PC-3 (cell line): ENCODE measurements at regions not wholly inside any gene's neighbourhood (a gene's known extent, or its start where the extent isn't known, plus 50 kb on each side); places are given as distances from the start of the nearest gene placed in this dataset.

Experiments
- ATAC-seq: fragments of 200-7000 bp; cut with Tn5 transposase; 2 replicates; pipeline ENCODE4 v1.9.1; 2020; ENCODE audit warnings: mild to moderate bottlenecking, moderate library complexity
- BruUV-seq: library from RNA; stranded (reverse); fragments of 400-500 nt; replicated peaks from 2 replicates; lab custom pipeline; 2021; lab: Mats Ljungman, UMichigan
- CTCF ChIA-PET: fragments of 300-600 bp; sonication (Branson Sonifier 250); formaldehyde crosslinking; loops from one replicate; lab custom pipeline; 2022; ENCODE audit warnings: antibody characterized with exemption; lab: Charles Lee
- POLR2A ChIA-PET: fragments of 300-600 bp; sonication (Branson Sonifier 250); formaldehyde crosslinking; loops from one replicate; lab custom pipeline; 2022; ENCODE audit warnings: antibody characterized with exemption; ENCODE audit not compliant: unreplicated experiment; lab: Charles Lee
- DNase-seq: peaks from one replicate; pipeline ENCODE4 v3.0.0-alpha.2; 2015
- H2AFZ ChIP-seq: fragments of 300-600 bp; sonication (generic); 2 replicates; pipeline ENCODE4 v1.6.0; 2016; ENCODE audit warnings: antibody characterized with exemption, low read length
- H3F3A ChIP-seq: fragments of 300-600 bp; sonication (generic); one replicate; pipeline ENCODE4 v1.6.0; 2017; ENCODE audit warnings: antibody characterized with exemption, low read length, control low read depth, mild to moderate bottlenecking; ENCODE audit not compliant: unreplicated experiment
- H3K27ac ChIP-seq: fragments of 300-600 bp; sonication (generic); 2 replicates; pipeline ENCODE4 v1.5.1; 2016; ENCODE audit warnings: mild to moderate bottlenecking, low read length
- H3K27me3 ChIP-seq: fragments of 300-600 bp; sonication (generic); 2 replicates; pipeline ENCODE4 v1.6.1; 2016; ENCODE audit warnings: low read length, mixed read lengths
- H3K36me3 ChIP-seq: fragments of 300-600 bp; sonication (generic); 2 replicates; pipeline ENCODE4 v1.6.1; 2016; ENCODE audit warnings: low read depth, mixed run types, low read length, mixed read lengths
- H3K4me1 ChIP-seq: fragments of 300-600 bp; sonication (generic); 2 replicates; pipeline ENCODE4 v1.5.1; 2016; ENCODE audit warnings: low read length; ENCODE audit not compliant: insufficient read depth
- H3K4me2 ChIP-seq: fragments of 300-600 bp; sonication (generic); 2 replicates; pipeline ENCODE4 v1.6.0; 2016; ENCODE audit warnings: low read length
- H3K4me3 ChIP-seq: fragments of 300-600 bp; sonication (generic); 2 replicates; pipeline ENCODE4 v1.5.1; 2016; ENCODE audit warnings: mild to moderate bottlenecking, low read length, mixed read lengths
- H3K79me2 ChIP-seq: fragments of 300-600 bp; sonication (generic); 2 replicates; pipeline ENCODE4 v1.6.1; 2017; ENCODE audit warnings: low read length, mixed read lengths
- H3K9ac ChIP-seq: fragments of 300-600 bp; sonication (generic); 2 replicates; pipeline ENCODE4 v1.6.0; 2016; ENCODE audit warnings: mild to moderate bottlenecking, low read length
- H3K9me2 ChIP-seq: fragments of 300-600 bp; sonication (generic); replicated peaks from 2 replicates; pipeline ENCODE4 v1.6.1; 2016; ENCODE audit warnings: mixed run types, low read length, mixed read lengths
- H3K9me3 ChIP-seq: fragments of 300-600 bp; sonication (generic); 2 replicates; pipeline ENCODE4 v1.6.1; 2016; ENCODE audit warnings: low read length, mixed read lengths
- H4K20me1 ChIP-seq: fragments of 300-600 bp; sonication (generic); 2 replicates; pipeline ENCODE4 v1.6.1; 2016; ENCODE audit warnings: low read length, mixed read lengths
- CTCF ChIP-seq: fragments of 300-600 bp; sonication (generic); conservative IDR thresholded peaks from 2 replicates; pipeline ENCODE4 v1.5.1; 2017; ENCODE audit warnings: antibody characterized with exemption, low read depth, mild to moderate bottlenecking, low read length
- EZH2 ChIP-seq: fragments of 300-600 bp; sonication (generic); IDR thresholded peaks from one replicate; pipeline ENCODE4 v1.6.1; 2017; ENCODE audit warnings: antibody characterized with exemption, mild to moderate bottlenecking, low read length; ENCODE audit not compliant: unreplicated experiment
- EZH2phosphoT487 ChIP-seq: fragments of 300-600 bp; sonication (generic); IDR thresholded peaks from 2 replicates; pipeline ENCODE4 v1.6.1; 2018; ENCODE audit warnings: mild to moderate bottlenecking, antibody characterized with exemption, low read length, borderline replicate concordance
- intact Hi-C: fragments of 100-400 bp; cut with micrococcal nuclease; formaldehyde crosslinking; loops from 2 replicates; pipeline ENCODE4 v1.9.0; 2023

GRCh38 chrX:40953369-40953768 is 131.9 kb upstream of the USP9X start:
- H3K27ac ChIP-seq = no peak overlapping the region
- H3K79me2 ChIP-seq = no peaks in the 10 kb centered on the region
- H4K20me1 ChIP-seq = no peaks in the 10 kb centered on the region
- POLR2A ChIA-PET = no interaction called here
- BruUV-seq = no TSS peak
- H2AFZ ChIP-seq = peak overlapping the region; percentile 68; the same call in 1 of the 2 replicates
- DNase-seq (no peak), ATAC-seq (no peak)
- H3K4me3 ChIP-seq = no peak overlapping the region
- CTCF ChIA-PET = no interaction called here
- TF ChIP-seq EZH2 (no peak), EZH2phosphoT487 (no peak), CTCF (no peak)
- H3K9me2 ChIP-seq = no peaks in the 10 kb centered on the region
- no peaks in the 10 kb centered on the region for H3K27me3 ChIP-seq
- no peak overlapping the region for H3K9ac ChIP-seq
- H3K4me2 ChIP-seq = no peak overlapping the region
- intact Hi-C loops = no loop called here
- H3K36me3 ChIP-seq = no peaks in the 10 kb centered on the region
- H3K4me1 ChIP-seq = peaks cover 5% of the 10 kb centered on the region; the same call in 1 of the 2 replicates
- H3K9me3 ChIP-seq = no peaks in the 10 kb centered on the region
- no peaks in the 10 kb centered on the region for H3F3A ChIP-seq

- TF ChIP-seq EZH2phosphoT487 (no peak), CTCF (no peak), EZH2 (no peak)
- H3K4me3 ChIP-seq = no peak overlapping the region
- no peak overlapping the region for H3K27ac ChIP-seq
- H2AFZ ChIP-seq = no peak overlapping the region
- intact Hi-C loops = no loop called here
- H3K36me3 ChIP-seq = no peaks in the 10 kb centered on the region
- no peak for DNase-seq
- H3K79me2 ChIP-seq = no peaks in the 10 kb centered on the region
- no peaks in the 10 kb centered on the region for H3K4me1 ChIP-seq
- no TSS peak for BruUV-seq
- H3K9me3 ChIP-seq = no peaks in the 10 kb centered on the region
- H3K4me2 ChIP-seq = no peak overlapping the region
- no peak for ATAC-seq
- no peaks in the 10 kb centered on the region for H3K27me3 ChIP-seq
- H4K20me1 ChIP-seq = no peaks in the 10 kb centered on the region
- no peak overlapping the region for H3K9ac ChIP-seq
- no peaks in the 10 kb centered on the region for H3K9me2 ChIP-seq
- ChIA-PET POLR2A (no interaction called here), CTCF (no interaction called here)
- H3F3A ChIP-seq = no peaks in the 10 kb centered on the region
These were observed 125.2 kb upstream of the USP9X start for GRCh38 chrX:40960041-40960440.

- POLR2A ChIA-PET = no interaction called here
- Histone ChIP-seq H3K36me3 (no peaks in the 10 kb centered on the region), H3K27ac (no peak overlapping the region), H3K9me2 (no peaks in the 10 kb centered on the region), H3K4me3 (no peak overlapping the region), H3K4me1 (no peaks in the 10 kb centered on the region), H3K9ac (no peak overlapping the region), H3K9me3 (no peaks in the 10 kb centered on the region), H4K20me1 (no peaks in the 10 kb centered on the region), H3F3A (no peaks in the 10 kb centered on the region), H2AFZ (no peak overlapping the region), H3K4me2 (no peak overlapping the region), H3K79me2 (no peaks in the 10 kb centered on the region), H3K27me3 (no peaks in the 10 kb centered on the region)
- ATAC-seq (no peak), DNase-seq (no peak)
- CTCF ChIA-PET = no interaction called here
- TF ChIP-seq EZH2 (no peak), EZH2phosphoT487 (no peak), CTCF (no peak)
- intact Hi-C loops = no loop called here
- BruUV-seq = no TSS peak
These were observed 122.3 kb upstream of the USP9X start for GRCh38 chrX:40962793-40963407.
